ENCODE measurements at regions not wholly inside any gene's neighbourhood (a gene's known extent, or its start where the extent isn't known, plus 50 kb on each side); places are given as distances from the start of the nearest gene placed in this dataset.
"Not testable (repeated sequence)": the region's sequence is repeated elsewhere in the genome, so short reads cannot be mapped to it uniquely, and the experiment has no call there.

DNA sequence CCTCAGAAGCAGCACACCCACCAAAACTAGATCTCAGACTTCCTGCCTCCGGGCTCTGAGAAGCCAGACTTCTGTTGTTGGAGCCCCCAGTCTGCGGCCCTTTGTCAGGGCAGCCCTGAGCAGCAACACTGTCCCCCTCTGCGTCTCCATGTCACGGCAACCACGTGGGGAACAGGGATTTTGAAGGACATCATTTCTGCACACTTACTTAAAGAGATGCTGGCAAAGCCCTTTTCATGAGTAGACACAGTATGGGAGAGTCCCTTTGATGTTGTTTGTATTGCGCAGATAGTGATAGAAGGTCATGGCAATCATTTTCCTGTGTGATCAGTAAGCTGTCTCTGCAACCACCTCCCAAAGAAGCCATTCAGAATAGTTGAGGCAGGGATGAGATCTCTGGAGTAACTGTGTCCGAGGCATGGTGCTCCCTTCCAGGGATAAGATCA, 69.1 kb upstream of the ID2 start:
- no peak overlapping the region for H3K27ac ChIP-seq (ENCODE audit: low read depth, low read length)
- no peaks in the 10 kb centered on the region for H3K36me3 ChIP-seq (ENCODE audit: control insufficient read depth in 1 of 2, insufficient read depth in 2 of 2, low read length in 2 of 2)
- H3K4me1 ChIP-seq (ENCODE audit: control insufficient read depth in 1 of 2, insufficient read depth in 2 of 2, low read length in 2 of 2) = peaks cover 11% of the 10 kb centered on the region in 2 experiments; a peak in 3 of 4 replicates
- ATAC-seq (no peak), DNase-seq (ENCODE audit: low read depth, low spot score) (no peak)
- H3K9ac ChIP-seq (ENCODE audit: low read length) = no peak overlapping the region
- no peak overlapping the region for H3K4me3 ChIP-seq (replicated peaks in 1 of 2; ENCODE audit: low read depth in 1 of 2, low read length in 2 of 2)
- H2AFZ ChIP-seq (ENCODE audit: low read depth, low read length, poor library complexity, severe bottlenecking) = no peak overlapping the region
- ChIA-PET CTCF (no interaction called here), RAD21 (ENCODE audit: low non-redundant PET in 1 of 2, low total read pairs in 2 of 2, uncharacterized antibody in 2 of 2, unreplicated experiment in 2 of 2) (no interaction called here), POLR2A (no interaction called here)
- H3K27me3 ChIP-seq (ENCODE audit: insufficient read depth, low read length) = no peaks in the 10 kb centered on the region
- H3K79me2 ChIP-seq (ENCODE audit: insufficient read depth, low read length) = no peaks in the 10 kb centered on the region
- no TSS peak for BruUV-seq (replicated peaks)
- no peaks in the 10 kb centered on the region for H4K20me1 ChIP-seq (ENCODE audit: insufficient read depth)
- H3K9me2 ChIP-seq (ENCODE audit: insufficient read depth) = no peaks in the 10 kb centered on the region
- intact Hi-C loops (cut with micrococcal nuclease) = no loop called here
- TF ChIP-seq ZFX (IDR thresholded peaks at IDR 0.05) (no peak), EZH2 (IDR thresholded peaks at IDR 0.05) (no peak), CBX3 (IDR thresholded peaks at IDR 0.05; ENCODE audit: low read depth) (no peak), ZBTB33 (IDR thresholded peaks at IDR 0.05; ENCODE audit: extremely low read depth, insufficient replicate concordance, low read length) (no peak), JUND (IDR thresholded peaks at IDR 0.05) (no peak), EZH2phosphoT487 (IDR thresholded peaks at IDR 0.05; ENCODE audit: borderline replicate concordance) (no peak), ELF1 (IDR thresholded peaks at IDR 0.05; ENCODE audit: borderline replicate concordance, low read depth) (no peak), ZNF274 (IDR thresholded peaks at IDR 0.05; ENCODE audit: low read depth, low read length) (no peak), SRF (IDR thresholded peaks at IDR 0.05; ENCODE audit: low read depth) (no peak)
- TF ChIP-seq, protein P1, sequence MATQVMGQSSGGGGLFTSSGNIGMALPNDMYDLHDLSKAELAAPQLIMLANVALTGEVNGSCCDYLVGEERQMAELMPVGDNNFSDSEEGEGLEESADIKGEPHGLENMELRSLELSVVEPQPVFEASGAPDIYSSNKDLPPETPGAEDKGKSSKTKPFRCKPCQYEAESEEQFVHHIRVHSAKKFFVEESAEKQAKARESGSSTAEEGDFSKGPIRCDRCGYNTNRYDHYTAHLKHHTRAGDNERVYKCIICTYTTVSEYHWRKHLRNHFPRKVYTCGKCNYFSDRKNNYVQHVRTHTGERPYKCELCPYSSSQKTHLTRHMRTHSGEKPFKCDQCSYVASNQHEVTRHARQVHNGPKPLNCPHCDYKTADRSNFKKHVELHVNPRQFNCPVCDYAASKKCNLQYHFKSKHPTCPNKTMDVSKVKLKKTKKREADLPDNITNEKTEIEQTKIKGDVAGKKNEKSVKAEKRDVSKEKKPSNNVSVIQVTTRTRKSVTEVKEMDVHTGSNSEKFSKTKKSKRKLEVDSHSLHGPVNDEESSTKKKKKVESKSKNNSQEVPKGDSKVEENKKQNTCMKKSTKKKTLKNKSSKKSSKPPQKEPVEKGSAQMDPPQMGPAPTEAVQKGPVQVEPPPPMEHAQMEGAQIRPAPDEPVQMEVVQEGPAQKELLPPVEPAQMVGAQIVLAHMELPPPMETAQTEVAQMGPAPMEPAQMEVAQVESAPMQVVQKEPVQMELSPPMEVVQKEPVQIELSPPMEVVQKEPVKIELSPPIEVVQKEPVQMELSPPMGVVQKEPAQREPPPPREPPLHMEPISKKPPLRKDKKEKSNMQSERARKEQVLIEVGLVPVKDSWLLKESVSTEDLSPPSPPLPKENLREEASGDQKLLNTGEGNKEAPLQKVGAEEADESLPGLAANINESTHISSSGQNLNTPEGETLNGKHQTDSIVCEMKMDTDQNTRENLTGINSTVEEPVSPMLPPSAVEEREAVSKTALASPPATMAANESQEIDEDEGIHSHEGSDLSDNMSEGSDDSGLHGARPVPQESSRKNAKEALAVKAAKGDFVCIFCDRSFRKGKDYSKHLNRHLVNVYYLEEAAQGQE (IDR thresholded peaks at IDR 0.05; ENCODE audit: low read depth) = no peak
- no peak overlapping the region for H3K4me2 ChIP-seq (ENCODE audit: low read length)
- no peaks in the 10 kb centered on the region for H3K9me3 ChIP-seq (ENCODE audit: control insufficient read depth in 1 of 2, insufficient read depth in 1 of 2, low read depth in 1 of 2, low read length in 2 of 2)

DNA sequence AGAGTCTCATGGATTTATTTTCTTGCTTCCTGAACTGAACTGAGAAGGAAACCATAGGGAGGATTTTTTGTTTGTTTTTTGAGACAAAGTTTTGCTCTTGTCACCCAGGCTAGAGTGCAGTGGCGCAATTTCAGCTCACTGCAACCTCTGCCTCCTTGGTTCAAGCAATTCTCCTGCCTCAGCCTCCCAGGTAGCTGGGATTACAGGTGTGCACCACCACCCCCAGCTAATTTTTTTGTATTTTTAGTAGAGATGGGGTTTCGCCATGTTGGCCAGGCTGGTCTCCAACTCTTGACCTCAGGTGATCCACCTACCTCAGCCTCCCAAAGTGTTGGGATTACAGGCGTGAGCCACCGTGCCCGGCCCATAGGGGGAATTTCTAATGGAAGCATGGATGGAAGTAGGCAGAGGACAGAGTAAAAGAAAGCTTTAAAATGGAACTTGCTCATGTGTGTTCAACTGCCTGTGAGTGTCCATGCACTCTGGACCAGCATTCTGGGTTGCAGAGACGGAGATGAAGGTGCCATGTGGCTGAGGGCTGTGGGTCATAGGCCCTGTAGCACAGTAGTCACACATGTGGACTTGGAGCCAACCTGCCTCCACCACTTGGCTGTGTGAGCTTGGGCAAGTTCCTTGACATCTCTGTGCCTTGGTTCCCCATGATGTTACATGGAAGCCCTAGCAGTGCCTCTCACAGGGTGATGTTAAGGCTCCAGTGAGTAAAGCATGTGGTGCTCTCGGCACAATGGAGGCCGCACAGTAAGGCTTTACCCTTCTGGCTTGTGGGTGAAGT, 68.5 kb upstream of the ID2 start:
- H3K9me3 ChIP-seq (ENCODE audit: control insufficient read depth in 1 of 2, insufficient read depth in 1 of 2, low read depth in 1 of 2, low read length in 2 of 2); BruUV-seq (replicated peaks); H3K4me3 ChIP-seq (replicated peaks in 1 of 2; ENCODE audit: low read depth in 1 of 2, low read length in 2 of 2); H3K27me3 ChIP-seq (ENCODE audit: insufficient read depth, low read length); H3K27ac ChIP-seq (ENCODE audit: low read depth, low read length); H2AFZ ChIP-seq (ENCODE audit: low read depth, low read length, poor library complexity, severe bottlenecking); H3K9me2 ChIP-seq (ENCODE audit: insufficient read depth); H3K36me3 ChIP-seq (ENCODE audit: control insufficient read depth in 1 of 2, insufficient read depth in 2 of 2, low read length in 2 of 2); ATAC-seq; POLR2A ChIA-PET; CTCF ChIA-PET; H3K79me2 ChIP-seq (ENCODE audit: insufficient read depth, low read length); H3K4me2 ChIP-seq (ENCODE audit: low read length); RAD21 ChIA-PET (ENCODE audit: low non-redundant PET in 1 of 2, low total read pairs in 2 of 2, uncharacterized antibody in 2 of 2, unreplicated experiment in 2 of 2); DNase-seq (ENCODE audit: low read depth, low spot score); H4K20me1 ChIP-seq (ENCODE audit: insufficient read depth); H3K9ac ChIP-seq (ENCODE audit: low read length); intact Hi-C loops (cut with micrococcal nuclease): not testable (repeated sequence)
- peaks cover 11% of the 10 kb centered on the region in 2 experiments; a peak in 3 of 4 replicates for H3K4me1 ChIP-seq (ENCODE audit: control insufficient read depth in 1 of 2, insufficient read depth in 2 of 2, low read length in 2 of 2)
